Renal pelvis (tissue), 1 donor: ENCODE measurements at regions not wholly inside any gene's neighbourhood (a gene's known extent, or its start where the extent isn't known, plus 50 kb on each side); places are given as distances from the start of the nearest gene placed in this dataset.

Experiments used
- DNase-seq: peaks from one replicate; pipeline ENCODE4 v3.0.0-alpha.2; 2013

- DNase-seq: no peak
These were observed 290.1 kb downstream of the ZSWIM6 start for GRCh38 chr5:61622156-61622555.

- no peak for DNase-seq
These were observed 291.5 kb downstream of the ZSWIM6 start for GRCh38 chr5:61623401-61624069.

GRCh38 chr5:61624553-61625136 is 292.6 kb downstream of the ZSWIM6 start:
- DNase-seq: no peak

- DNase-seq: no peak
These were observed 293.1 kb downstream of the ZSWIM6 start for GRCh38 chr5:61625137-61625561.

GRCh38 chr5:61625681-61626621 is 293.9 kb downstream of the ZSWIM6 start:
- DNase-seq: peak; percentile 65

GRCh38 chr5:61626639-61627282 is 294.7 kb downstream of the ZSWIM6 start:
- DNase-seq: no peak

- DNase-seq: no peak
These were observed 295.5 kb downstream of the ZSWIM6 start for GRCh38 chr5:61627531-61627930.

DNA sequence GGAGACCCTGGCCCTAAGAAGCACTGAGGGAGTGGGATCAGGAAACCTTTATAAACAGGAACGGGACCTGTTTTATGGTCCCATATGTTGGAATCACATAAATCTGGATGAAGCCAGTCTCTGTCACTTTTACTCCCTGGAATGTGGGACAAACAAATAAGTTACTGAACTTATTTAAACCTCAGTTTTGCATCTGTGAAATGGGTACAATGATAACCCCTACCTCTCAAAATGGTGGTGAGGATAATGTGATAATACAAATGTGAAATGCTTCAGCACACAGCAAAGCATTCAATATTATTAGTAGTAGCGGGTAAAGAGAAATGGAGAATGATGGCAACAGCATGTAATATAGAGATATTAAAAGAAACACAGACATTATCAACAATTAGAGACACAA is 298.9 kb downstream of the ZSWIM6 start:
- DNase-seq: no peak

DNA sequence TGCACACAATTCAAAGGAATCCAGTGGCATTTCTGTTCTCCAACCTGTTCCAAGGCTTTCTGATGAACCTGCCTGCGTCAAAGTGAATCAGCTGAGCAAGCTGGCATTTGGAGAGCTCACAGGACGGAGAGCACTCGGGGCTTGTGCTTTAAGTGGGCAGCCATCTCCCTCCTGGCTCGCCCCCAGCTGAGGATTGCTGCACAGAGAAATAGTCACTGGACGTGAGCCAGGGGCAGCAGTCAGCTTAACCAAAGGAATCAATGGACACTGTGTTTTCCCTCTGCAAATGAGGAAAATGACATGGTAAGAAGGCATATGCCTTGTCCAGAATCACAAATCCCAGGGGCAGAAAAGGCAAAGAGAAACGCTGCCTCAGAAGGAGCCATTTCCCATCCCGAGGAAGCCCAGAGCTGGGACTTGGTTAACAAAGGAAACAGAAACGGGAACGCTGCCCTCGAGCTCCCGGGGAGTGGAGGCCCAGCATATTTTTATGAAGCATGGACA is 299.4 kb downstream of the ZSWIM6 start:
- no peak for DNase-seq

DNA sequence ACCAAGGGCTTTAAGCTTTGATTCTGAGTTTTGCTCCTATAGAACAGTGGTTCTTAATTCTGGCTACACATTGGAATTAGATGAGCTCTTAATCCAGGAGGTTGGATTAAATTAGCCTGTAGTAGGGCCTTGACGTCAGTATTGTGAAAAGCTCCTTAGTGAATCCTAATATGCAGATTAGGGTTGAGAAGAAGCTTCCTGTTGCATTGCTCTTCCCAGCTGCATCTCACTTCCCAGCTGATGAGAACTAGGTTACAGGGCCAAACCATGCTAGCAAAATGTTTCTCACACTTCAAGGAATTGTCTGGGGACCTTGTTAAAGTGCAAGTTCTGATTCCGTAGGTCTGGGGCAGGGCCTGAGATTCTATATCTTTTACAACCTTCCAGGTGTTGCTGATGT is 300.0 kb downstream of the ZSWIM6 start:
- no peak for DNase-seq

DNA sequence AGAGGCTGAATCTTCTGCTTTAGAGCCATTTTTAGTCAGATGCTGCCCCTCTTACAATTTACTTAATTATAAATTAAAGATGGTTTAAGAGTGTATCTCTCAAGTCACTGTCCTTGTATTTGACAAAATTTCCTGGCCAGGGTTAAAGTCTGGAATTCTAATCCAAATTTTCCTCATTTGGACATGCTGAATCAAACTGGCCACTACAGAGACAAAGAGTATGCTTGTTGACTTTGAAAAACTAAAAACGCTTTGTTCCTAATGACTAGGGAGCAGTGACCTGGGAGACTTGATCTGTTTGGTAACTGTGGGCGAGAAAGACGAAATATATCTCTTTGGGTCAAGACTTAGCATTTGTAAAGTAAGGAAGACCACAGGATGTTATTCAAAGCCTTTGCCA is 303.2 kb downstream of the ZSWIM6 start:
- no peak for DNase-seq

- no peak for DNase-seq
These were observed 305.5 kb downstream of the ZSWIM6 start for GRCh38 chr5:61637566-61637965.

DNA sequence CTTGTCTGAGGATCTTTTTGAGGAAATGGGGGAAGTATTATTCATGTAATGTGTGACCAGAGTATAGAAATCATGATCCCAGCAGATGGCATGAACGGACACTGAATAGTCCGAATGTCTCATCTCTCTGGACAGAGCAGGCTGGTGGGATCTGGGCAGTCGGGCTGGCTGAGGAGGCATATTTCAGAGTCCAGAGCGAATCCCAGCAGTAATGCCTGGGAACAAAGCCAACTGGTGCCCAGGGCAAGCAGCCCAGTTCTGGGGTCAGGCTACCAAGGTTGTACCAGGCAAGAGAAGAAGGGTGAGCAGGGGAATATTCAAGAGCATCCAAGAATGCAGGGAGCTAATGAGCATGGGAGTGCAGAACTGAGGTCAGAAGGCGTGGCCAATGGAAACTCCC is 306.4 kb downstream of the ZSWIM6 start:
- DNase-seq: no peak

GRCh38 chr5:61640179-61641021 is 308.3 kb downstream of the ZSWIM6 start:
- DNase-seq: no peak

- no peak for DNase-seq
These were observed 309.9 kb downstream of the ZSWIM6 start for GRCh38 chr5:61641748-61642565.

DNA sequence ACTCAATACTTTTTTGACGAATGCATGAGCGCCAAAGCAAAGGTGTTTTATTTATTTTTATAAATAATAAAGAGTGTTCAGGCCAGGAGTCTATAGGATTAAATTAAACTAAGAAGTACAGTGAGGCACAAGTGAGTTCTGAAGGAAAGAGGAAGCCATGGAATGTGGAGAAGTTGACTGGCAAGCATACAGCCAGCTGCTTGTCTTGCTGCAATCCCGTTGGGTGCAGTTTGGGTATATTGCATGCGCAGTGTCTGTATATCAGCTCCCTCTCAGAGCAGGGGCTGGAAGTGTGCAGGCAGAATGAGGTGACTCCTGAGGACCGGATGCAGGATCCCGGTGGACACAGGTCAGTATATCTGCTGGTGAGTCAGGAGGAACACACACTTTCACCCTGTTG is 315.6 kb downstream of the ZSWIM6 start:
- DNase-seq: no peak

- DNase-seq: no peak
These were observed 317.2 kb downstream of the ZSWIM6 start for GRCh38 chr5:61649231-61649630.

DNA sequence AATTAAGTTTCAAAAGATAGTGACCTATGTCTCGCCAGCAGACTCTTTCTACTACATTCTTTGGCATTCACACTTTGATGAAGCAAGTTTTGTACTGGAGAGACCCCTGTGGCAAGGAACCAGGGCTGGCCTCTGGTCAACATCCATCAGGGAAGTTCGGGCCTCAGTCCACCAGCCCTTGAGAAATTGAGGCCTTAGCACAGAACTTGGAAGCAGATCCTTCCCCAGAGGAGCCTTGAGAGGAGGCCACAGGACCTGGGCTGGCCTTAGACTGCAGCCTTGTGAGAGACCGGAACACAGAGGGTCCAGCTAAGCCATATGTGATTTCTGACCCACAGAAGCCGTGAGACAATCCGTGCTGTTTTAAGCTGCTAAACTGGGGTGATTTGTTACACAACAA is 317.9 kb downstream of the ZSWIM6 start:
- no peak for DNase-seq

DNA sequence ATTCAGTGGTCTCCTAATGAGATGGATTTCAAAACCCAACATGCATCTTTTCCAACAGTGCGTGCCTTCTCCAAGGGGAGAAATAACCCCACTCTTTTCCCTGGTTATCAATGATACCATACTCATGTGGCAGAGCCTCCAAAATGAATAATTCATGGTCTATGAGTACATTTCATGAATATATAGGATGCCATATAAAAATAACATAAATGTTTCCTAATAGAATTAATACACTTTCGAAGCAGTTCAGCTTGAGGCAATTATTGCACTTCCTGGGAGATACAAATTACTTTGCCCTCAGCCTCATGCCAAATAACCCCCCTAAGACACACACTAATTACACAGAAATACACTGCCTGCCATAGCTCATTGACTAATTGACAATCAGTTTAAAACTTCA is 318.6 kb downstream of the ZSWIM6 start:
- no peak for DNase-seq

- no peak for DNase-seq
These were observed 319.1 kb downstream of the ZSWIM6 start for GRCh38 chr5:61651195-61651594.
